CD4-positive, alpha-beta T cell treated with Interleukin-17A for 4 hours (primary cell): ENCODE measurements at regions not wholly inside any gene's neighbourhood (a gene's known extent, or its start where the extent isn't known, plus 50 kb on each side); places are given as distances from the start of the nearest gene placed in this dataset.
"Not testable (repeated sequence)": the region's sequence is repeated elsewhere in the genome, so short reads cannot be mapped to it uniquely, and the experiment has no call there.

Experiments used
- DNase-seq: peaks from one replicate; pipeline ENCODE4 v3.0.0-alpha.2; 2020; ENCODE audit warnings: mixed read lengths

DNA sequence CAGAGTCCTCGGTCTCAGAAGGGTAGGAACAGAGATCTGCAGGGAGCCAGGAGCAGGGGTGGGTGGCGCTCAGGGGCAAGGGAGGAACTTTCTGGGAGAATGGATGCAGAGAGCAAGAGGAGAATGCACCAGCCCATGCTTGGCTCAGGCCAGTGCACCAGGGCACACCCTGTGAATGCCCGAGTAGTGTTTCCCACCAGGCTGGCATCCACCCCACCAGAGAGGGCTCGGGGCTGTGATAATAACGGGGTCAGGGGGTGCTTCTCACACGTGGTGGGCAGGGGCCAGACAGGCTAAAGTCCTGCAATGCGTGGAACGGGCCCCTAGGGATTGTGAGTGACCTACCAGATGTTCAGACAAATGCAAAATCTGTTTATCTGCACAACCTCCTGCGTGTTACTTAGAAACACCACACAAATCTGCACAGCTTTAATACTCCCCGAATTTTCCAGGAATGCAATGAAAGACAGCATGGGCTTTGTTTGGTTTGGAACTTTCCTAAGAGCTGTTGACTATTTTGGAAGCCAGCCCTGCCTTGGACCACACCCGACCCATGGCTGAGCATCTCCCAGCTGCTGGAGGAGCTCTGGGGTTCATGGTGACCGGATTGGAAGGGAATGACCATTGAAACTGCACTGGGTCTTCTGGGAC, 368.3 kb downstream of the SHANK2 start:
- DNase-seq = no peak

DNA sequence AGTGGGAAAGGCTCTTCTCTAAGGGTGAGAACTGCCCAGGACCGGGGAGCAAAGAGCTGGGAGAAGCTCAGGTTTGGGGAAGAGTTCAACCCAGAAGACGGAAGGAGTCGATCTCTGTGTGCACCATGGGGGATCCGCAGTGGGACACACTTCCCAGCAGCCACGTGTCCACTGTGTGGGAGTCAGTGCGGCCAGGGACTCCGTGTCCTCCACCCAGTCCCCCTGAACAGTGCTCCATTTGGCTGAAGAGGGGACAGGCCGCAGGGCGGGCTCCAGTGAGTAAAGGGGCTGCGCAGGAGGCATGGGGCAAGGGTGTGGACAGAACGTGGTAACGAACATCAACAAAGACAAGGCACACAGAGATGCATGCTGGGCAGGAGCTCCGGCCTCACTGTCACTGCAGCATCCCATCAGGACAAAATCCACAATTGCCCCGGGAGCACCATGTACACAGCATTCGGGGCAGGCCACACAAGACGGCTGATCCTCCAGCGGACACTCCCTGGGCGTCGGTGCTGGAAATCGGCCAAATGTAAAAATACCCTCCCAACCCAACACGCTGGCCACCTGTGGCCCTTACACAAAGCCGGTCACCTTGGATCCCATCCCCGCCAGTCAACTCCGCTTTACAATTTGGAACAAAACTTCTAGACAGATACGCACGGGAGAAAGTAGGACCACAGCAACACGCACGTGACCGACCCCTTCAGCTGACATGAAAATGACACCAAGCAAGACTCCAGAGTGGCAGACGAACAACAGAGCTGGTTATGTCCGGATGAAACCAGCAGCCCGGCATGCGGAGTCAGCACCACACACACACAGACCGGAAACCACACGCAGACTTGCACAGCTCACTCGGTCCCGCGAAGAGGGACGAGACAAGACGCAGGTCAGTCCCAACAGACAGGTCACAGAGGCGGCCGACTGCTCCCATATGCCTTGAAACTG, 366.8 kb downstream of the SHANK2 start:
- no peak for DNase-seq

DNA sequence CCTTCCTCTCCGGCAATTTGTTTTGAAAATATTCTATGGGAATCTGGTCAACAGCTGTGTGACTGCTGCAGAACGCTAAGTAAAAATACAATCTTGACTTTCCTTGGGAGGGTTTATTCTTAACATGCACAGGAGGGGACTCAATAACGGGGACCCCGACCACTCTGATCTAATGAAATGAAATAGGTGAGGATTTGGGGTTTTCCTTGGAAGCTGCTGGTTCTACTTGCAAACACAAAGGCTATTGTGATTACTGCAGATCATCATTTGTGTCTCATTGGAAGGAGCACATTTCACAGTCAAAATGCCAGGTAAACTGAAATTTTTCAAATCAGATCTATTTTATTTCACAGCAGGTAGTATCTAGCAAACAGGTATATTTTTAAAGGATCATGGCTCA, 366.1 kb downstream of the SHANK2 start:
- DNase-seq = no peak

DNA sequence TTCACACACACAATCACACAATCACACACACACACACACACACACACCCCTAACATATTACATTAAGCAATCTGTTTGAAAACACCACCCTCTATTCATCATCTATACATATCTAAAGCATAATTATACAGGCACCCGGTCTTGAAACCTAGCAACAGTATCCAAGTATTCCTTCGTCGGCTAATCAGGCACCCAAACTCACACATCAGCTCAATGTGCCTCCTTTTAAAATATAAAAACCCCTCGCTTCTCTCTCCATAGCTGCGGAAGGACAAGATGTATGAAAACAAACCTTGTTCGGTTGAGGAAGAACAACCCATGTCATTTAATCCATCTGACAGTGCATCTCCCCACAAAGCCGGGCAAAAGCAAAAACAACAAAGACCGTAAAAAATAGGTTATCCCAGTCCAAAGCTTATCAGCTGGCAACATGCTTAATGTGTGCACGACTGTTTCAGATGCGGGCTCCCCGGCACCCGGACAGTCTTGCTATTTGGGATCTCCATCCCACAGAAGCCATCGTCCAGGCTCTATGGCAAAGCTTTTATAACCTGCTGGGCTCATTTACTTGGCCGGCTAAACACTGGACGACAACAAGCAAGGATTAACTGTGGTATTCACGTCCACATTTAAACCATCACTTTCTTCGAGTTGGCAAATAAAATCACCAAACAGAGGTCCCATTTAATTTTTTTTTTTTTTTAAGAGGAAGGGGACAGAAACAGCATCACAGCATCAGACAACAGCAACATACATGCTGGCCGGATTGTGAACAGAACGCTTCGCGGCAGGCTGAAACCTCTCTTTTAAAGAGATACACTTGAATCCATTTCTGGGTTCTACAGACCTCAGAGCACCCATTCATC, 365.5 kb downstream of the SHANK2 start:
- DNase-seq = no peak

DNA sequence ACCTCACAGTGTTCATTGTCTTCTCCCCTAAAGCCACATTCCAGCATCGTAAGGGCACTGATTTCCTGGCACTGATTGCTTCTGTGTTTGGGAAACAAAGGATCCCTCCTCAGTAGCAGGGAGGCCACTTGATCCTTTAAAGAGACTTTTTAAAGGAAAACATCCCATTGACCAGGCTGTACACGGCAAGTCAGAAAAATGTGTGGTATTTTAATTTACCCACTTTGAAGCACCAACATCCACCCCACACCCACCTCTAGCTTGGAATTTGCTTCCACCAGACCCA, 364.9 kb downstream of the SHANK2 start:
- no peak for DNase-seq

DNA sequence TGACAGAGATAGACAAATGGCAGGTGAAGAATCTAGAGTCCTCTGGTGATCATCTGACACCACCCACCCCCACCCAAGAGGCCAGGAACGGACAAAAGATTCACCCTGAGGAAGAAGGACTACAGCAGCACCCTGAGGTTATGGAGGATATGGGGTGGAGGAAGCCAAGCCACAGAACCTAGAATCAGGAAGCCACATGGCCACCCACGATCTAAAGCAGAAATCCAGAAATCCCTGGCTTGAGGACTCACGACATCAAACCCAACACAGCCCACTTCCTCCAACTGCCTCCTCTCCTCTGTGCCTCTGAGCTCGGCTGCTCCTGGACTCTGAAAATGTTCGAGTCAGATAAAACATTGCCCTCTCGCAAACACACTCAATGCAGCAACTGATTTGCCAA, 364.3 kb downstream of the SHANK2 start:
- DNase-seq = no peak

DNA sequence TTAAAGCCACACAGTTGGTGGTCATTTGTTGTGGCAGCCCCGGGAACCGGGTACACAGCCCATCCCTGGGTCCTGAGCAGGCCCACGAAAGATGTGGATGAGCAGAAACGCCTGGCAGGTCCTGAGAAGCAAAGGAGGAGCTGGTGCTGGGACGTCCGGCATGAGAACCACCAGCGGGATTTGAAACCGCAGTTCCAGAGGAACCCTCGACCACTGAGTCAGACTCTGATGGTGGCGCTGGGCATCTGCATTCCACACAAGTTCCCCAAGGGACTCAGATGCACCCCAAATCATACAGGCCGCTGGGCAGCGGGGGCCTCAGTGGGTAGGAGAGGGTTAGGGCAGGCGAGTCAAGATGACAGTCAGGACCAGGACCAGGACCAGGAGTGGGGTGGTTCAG, 363.0 kb downstream of the SHANK2 start:
- no peak for DNase-seq

DNA sequence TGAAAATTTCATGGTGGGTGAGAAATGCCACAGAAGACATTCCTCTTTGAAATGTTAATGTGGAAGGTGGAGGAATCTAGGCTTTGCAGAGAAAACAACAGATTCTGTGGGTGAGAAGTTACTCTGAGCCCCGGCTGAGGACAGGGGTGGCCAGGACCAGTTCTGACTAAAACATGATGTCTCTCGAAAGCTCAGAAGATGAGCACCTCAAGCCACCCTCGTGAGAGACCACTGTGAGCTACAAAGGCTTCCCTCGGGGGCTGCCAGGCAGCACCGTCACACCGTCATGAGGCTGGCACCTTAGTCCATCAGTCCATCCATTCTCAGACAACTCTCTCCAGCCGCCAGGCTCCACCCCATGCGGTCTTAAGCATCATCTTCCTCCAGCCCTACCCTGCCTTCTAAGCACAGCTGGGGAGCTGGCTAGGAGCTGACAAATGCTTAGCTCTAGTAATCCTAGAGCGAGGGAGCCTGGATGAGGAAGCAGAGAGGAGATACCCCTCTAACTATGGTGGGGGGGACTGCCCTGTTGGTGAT, 360.5 kb downstream of the SHANK2 start:
- DNase-seq = no peak

DNA sequence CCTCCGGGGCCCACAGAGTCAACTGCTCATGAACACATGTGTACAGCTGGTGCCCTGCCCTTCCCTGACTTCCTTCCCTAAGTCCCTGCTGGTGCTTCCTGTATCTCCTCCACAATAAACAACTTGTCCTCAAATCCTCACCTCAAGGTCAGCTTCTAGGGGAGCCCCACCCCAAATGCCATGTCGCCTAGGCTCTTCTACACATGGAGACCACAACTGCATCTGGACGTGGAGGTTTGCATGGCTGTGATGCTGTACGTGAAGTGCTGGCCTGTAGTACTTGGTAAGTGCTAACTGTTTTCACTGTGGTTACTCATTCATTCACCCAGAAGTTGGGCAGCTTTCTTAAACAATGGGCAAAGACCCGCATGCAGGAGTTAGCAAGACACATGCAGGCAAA, 359.5 kb downstream of the SHANK2 start:
- DNase-seq = no peak

DNA sequence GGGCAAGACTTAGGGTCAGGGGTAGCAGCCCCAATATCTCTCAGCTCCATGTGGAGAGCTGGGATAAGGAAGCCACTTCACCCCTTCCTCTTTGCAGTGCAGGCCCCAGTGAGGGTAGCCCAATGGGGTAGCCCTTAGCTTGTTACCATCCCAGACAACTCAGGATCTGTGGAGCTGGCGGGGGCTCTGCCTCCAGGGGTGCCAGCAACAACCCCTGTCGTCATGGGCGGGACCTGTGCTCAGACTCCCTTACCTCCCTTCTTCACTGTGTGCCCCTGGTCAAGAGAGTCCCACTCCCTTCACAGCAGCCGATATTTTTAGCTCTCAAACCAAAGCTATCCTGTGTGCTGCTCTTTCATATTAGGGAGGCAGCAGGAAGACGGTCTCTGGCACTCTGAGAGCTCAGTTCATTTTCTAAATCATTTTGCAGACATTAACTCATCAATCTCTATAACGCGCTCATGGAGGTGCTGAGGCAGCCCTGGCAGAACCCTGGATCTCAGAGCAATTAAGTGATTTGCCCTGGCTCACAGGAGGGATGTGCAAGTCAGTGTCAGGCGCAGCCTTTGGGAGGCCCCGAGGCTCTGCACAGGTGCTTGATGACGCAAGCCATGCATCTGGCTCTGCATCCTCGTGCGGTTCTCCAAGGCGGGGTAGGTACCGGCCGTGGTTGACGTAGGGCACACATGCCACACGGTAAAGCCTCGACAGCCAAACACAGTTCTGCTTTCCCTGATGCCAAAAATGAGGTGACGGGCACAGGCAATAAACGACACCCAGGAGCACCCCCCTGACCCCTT, 357.6 kb downstream of the SHANK2 start:
- no peak for DNase-seq

DNA sequence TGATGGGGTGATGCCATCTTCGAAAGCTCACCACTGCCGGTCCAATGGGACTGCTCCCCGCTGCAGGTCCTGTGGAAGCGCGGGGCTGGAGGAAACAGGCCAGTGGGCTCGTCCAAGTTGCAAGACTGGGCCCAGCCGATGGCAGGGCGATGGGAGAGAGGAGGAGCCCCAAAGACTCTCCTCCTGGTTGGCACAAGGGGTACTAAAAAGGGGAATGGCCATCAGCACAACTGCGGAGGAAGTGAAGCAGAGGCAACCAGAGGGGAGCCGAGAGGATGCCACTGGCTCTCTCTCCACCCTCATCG, 357.1 kb downstream of the SHANK2 start:
- DNase-seq = no peak

DNA sequence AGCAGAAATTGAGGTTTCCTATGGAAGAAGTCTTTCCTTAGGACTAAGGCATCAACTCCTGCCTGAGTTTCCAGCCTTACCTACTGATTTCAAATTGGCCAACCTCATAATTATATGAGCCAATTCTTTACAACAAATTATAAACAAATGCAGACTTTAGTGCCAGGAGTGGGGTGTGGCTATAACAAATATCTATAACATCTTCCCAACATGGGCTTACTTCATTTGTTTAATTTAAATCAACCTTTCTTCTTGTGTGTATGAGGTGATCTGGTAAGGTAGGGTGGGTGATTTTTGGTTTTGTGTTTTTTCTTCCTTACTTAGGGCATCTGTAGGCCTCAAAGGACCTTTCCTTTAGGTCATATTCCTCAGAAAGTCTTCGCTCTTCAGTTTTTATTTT, 354.9 kb downstream of the SHANK2 start:
- no peak for DNase-seq

DNA sequence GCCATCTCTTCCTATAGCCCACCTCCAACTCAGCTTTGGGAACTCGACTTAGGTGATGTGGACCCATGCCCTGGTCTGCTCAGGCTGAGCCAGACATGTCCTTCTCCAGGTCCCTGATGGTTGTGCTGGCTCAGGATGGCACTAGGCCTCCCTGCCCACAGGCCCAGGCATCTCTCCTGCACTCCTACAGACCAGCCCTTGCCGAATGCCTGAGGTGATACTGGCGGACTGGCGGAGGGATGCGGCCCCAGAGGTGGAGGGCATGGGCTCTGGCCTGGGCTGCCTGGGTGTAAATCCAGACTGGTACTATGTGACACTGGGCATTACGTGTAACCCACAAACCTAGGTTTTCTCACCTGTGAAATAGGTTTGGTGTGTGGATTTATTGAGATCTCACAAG, 352.8 kb downstream of the SHANK2 start:
- DNase-seq = no peak

DNA sequence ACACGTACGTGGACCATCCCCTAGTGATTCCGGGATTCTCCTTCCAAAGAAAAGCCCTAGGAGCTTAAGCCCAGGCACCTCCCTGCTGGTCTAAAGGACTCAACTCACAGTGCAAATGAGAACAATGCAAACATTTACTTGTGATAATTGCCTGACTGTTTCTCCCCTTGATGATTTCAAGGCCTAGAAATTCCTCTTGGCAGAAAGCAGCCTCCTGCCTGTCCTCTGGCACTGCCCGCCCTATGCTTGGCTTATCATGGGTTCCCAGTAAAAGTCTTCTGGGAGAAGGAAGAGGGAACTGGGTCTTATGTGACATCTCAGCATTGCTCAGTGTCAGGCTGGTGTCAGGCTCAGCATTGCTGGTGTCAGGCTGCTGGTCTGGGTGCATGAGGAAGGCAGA, 351.8 kb downstream of the SHANK2 start:
- DNase-seq = no peak

DNA sequence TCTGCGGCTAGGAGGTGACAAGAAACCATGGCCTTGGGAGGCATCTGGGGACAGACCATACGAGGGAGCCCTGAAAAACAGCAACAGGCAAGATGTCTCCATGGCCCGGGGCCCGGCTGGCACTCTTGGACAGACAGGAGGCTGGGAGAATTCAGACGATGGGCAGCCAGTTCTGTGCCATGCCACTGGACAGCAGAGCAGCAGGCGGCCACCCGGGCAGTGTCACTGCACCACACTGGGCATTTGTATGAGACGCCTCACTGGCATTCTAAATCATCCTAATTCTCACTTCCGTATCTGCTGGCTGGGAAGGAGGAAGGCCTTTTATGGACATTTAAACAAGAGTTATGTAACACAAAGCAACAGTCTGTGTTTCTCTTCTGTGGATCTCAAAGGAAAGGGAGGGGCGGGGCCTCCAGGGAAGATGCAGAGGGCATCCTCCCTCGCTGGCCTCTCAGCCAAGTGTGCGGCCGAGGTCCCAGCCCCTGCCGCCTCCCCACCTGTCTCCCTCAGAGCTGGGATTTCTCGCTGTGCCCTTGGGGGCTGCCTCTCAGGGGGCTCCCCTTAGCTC, 350.3 kb downstream of the SHANK2 start:
- no peak for DNase-seq

DNA sequence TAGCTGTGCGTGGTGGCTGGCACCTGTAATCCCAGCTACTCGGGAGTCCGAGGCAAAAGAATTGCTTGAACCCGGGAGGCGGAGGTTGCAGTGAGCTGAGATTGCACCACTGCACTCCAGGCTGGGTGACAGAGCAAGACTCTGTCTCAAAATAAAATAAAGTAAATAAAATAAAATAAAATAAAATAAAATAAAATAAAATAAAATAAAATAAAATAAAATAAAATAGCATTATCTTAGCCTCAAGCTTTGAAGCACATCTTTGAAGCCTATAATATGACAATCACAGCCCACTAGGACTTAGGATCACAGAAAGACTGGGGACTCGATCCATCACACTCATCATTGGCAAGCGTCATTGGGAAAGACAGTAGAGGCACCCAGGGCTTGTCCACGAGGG, 349.1 kb downstream of the SHANK2 start:
- DNase-seq = not testable (repeated sequence)

DNA sequence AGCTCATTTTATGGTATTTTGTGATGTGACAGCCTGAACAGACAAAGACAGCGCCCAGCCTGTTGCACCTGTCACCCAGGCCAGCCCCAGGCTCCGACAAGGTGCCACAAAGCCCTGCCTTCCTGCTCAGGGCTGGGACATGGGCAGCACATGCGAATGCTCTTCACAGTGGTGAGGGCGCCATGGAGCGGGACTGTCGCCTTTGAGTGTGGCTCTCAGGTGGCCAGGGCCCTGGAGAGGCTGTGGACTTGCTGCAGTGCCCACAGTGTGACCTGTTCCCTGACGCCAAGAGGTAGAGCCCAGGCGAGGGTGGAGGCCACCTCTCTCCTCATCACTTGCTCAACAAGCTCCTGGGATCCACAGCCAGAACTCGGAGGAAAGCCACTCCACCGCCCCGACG, 346.3 kb downstream of the SHANK2 start:
- DNase-seq = no peak

DNA sequence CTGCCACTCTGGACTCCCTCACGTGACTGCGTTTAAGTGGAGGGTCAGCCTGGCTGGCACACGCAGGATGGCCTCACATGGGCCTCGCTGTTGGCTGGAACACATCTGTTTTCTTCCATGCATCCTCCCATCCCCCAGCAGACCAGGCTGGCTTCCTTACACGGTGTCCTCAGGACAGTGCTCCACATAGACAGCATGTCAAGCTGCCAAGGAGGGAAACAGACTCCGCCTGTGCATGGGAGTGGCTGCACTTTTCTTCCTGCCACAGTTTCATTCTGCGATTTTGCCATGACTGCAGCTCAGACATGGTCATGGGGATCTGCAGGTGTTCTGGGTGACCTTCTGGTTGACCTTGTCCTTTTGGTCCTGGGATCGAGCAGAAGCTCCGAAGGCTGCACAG, 344.2 kb downstream of the SHANK2 start:
- DNase-seq = no peak

DNA sequence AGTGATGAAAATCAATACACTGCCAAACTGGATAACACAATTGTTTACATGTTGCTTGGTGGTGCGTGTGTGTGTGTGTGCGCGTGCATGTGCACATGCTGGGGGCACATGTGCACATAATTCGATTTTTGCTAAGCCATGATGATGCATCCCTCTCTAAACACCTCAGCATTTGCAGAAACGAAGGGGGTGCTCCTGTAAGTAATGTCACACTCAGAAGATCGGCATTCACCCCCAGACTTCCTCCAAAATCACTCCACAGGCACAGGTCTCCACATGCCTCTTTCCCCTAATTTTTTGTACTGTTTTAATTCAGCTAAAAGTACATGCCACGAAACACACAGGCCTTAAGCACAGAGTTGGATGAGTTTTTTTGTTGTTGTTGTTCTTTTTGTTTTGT, 341.5 kb downstream of the SHANK2 start:
- DNase-seq = no peak

DNA sequence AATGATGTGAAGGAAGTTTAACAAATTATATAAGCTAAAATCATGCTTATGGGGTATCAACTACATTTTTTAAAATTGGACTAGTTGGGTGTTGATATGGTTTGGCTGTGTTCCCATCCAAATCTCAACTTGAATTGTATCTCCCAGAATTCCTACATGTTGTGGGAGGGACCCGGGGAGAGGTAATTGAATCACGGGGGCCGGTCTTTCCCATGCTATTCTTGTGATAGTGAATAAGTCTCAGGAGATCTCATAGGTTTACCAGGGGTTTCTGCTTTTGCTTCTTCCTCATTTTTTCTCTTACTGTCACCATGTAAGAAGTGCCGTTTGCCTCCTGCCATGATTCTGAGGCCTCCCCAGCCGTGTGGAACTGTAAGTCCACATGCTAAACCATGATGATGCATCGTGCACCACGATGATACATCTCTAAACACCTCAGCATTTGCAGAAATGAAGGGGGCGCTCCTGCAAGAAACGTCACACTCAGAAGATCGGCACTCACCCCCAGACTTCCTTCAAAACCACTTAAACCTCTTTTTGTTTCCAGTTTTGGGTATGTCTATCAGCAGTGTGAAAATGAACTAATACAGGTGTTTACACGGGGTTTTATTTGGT, 340.0 kb downstream of the SHANK2 start:
- no peak for DNase-seq

DNA sequence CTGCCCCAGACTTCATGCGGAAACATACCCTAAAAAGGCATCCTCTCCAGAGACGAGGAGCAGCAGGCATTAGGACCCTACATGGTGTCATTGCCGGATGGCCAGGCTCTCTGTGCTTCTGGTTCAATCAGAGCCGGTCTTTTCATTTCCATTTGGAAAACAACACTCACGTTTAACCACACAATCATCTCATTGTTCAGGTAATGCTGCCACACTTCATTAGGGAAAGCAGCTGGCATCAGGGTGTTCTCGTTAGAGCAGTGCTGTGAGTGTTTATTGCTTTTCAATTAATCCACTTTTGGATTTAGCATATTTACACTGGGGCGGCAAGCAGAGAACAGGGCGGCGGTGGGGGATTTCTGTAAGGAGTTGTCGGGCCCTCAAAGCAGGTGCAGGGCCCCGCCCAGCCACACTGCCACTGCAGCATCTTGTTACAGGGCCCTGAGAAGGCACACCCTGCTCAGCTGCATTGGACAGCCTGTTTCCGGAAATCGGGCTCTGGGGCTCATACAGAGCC, 338.6 kb downstream of the SHANK2 start:
- no peak for DNase-seq

DNA sequence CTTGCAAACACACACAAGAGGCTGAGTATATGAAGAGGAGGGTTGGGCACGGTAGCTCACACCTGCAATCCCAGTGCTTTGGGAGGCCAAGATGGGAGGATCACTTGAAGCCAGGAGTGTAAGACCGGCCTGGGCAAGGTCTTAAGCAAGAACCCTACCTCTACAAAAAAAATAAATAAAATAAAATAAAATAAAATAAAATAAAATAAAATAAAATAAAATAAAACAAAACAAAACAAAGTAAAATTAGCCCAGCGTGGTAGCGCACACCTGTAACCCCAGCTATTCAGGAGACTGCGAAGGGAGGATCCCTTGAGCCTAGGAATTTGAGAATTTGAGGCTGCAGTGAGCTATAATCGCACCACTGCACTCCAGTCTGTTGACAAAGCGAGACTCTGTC, 337.9 kb downstream of the SHANK2 start:
- DNase-seq = no peak
